GM12875 (cell line): ENCODE measurements at regions not wholly inside any gene's neighbourhood (a gene's known extent, or its start where the extent isn't known, plus 50 kb on each side); places are given as distances from the start of the nearest gene placed in this dataset.

ENCODE experiments used
- H3K4me3 ChIP-seq: one replicate; pipeline ENCODE4 v1.5.1; 2011; ENCODE audit warnings: low read depth, low read length, control low read depth
- TF ChIP-seq, protein P1 (sequence below): IDR thresholded peaks from 2 replicates; pipeline ENCODE4 v1.5.1; 2011; ENCODE audit warnings: low read depth, mild to moderate bottlenecking, control low read depth, inconsistent platforms, low read length, moderate library complexity, borderline replicate concordance; ENCODE audit not compliant: insufficient read depth

DNA sequence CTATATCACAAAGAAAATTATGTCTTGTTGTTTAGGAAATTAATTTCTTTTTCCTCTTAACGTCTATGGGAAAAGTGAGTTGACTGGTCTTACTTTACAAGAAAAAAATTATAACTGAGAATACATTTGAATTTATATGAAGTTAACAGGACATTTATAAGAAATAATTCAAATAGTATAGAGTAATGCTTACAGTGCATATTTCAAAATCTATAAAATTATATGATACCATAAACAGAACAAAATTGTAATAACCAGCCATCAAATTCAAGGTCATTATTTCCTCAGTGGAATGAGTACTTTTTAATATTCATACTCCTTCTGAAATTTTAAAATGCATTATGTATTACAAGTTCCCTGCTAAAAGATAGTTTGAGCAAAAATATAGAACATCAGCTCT is 884.5 kb downstream of the TECRL start:
- no peak overlapping the region for H3K4me3 ChIP-seq
- TF ChIP-seq, protein P1, sequence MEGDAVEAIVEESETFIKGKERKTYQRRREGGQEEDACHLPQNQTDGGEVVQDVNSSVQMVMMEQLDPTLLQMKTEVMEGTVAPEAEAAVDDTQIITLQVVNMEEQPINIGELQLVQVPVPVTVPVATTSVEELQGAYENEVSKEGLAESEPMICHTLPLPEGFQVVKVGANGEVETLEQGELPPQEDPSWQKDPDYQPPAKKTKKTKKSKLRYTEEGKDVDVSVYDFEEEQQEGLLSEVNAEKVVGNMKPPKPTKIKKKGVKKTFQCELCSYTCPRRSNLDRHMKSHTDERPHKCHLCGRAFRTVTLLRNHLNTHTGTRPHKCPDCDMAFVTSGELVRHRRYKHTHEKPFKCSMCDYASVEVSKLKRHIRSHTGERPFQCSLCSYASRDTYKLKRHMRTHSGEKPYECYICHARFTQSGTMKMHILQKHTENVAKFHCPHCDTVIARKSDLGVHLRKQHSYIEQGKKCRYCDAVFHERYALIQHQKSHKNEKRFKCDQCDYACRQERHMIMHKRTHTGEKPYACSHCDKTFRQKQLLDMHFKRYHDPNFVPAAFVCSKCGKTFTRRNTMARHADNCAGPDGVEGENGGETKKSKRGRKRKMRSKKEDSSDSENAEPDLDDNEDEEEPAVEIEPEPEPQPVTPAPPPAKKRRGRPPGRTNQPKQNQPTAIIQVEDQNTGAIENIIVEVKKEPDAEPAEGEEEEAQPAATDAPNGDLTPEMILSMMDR: no peak

DNA sequence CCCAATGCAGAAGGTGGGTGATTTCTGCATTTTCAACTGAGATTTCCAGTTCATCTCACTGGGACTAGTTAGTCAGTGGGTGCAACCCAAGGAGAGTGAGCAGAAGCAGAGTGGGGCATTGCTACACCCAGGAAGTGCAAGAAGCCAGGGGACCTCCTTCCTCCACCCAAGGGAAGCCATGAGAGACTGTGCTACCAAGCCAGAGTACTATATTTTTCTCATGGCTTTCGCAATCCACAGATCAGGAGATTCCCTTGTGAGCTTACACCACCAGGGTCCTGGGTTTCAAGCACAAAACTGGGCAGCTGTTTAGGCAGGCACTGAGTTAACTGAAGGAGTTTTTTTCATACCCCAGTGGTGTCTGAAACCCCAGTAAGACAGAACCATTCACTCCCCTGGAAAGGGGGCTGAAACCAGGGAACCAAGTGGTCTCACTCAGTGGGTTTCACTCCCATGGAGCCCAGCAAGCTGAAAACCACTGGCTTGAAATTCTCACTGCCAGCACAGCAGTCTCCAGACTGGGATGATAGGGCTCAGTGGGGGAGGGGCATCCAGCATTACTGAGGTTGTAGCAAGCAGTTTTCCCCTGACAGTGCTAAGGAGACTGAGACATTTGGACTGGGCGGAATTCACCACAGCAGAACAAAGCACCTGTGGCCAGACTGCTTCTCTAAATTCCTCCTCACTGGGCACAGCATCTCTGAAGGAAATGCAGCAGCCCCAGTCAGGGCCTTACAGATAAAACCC is 903.4 kb downstream of the TECRL start:
- no peak overlapping the region for H3K4me3 ChIP-seq
- TF ChIP-seq, protein P1: no peak

DNA sequence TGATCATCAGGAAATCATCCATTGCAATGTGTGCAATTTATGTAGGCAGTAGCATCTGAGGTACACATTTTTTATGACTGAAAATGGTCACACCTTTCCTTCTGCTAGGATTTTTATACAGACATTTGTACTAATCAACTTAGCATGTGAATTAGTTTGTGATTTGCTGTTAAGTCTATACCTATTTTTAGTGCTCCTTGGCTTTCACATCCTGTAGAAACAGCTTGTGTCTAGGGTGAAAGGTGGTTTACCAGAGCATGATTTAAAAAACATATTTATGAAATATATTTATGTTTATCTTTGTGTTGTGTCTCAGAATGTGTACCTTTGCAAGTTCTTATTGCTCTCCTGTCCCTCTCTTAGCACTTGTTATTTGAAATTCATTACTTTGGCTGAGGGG is 916.0 kb downstream of the TECRL start:
- TF ChIP-seq, protein P1: no peak
- H3K4me3 ChIP-seq: no peak overlapping the region

DNA sequence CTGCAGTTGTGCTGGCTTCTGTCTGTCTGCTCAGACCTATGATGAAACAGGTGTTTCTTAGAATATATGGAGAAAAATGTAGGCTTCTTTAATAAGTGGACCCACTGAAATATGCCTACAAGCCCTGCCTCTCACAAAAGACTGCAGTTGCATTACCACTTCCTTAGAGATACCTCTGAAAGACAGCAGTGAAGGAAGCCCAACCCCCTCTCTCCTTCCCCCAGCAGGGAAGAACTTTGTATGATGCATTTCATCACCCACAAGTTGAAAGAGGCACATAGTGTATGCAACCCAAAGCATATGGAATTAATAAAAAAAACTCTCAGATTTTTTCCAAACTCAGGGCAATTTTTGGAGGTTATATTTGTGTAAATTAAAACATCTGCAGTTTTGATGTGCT is 916.7 kb downstream of the TECRL start:
- H3K4me3 ChIP-seq: no peak overlapping the region
- TF ChIP-seq, protein P1: no peak

DNA sequence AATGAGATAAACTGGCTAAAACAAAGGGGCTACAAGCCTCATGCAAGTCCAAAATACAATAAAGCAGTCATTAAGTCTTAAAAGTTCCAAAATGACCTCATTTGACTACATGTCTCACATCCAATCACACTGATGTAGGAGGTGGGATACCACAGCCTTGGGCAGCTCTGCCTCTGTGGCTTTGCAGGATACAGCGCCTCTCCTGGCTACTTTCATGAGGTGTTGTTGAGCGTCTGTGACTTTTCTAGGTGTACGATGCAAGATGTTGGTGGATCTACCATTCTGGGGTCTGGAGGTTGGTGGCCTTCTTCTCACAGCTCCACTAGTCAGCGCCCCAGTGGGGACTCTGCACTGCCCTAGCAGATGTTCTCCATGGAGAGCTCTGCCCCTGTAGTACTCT is 944.9 kb downstream of the TECRL start:
- TF ChIP-seq, protein P1: no peak
- no peak overlapping the region for H3K4me3 ChIP-seq

DNA sequence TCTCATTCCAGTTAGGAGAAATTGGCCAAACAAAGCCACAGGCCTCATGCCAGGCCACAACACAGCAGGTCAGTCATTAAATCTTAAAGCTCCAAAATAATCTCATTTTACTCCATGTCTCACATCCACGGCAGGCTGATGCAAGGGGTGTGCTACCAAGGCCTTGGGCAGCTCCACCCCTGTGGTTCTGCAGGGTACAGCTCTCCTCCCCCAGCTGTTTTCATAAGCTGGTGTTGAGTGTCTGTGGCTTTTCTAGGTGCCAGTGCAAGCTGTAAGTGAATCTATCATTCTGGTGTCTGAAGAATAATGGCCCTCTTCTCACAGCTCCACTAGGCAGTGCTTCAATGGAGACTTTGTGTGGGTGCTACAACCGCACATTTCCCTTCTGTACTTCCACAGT is 949.2 kb downstream of the TECRL start:
- no peak overlapping the region for H3K4me3 ChIP-seq
- TF ChIP-seq, protein P1: no peak

DNA sequence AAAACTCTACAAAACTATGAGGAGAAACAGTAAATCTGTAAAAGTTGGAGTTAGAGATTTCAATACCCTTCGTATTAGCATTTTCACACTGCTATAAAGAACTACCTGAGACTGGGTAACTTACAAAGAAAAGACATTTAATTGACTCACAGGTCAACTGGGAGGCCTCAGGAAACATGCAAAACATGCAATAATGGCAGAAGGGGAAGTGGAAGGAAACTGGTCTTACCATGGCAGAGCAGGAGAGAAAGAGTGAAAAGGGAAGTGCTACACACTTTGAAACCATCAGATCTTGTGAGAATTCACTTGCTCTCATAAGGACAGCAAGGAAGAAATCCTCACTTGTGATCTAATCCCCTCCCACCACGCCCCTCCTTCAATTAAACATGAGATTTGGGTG is 949.9 kb downstream of the TECRL start:
- TF ChIP-seq, protein P1: no peak
- no peak overlapping the region for H3K4me3 ChIP-seq
